ENCODE measurements at regions not wholly inside any gene's neighbourhood (a gene's known extent, or its start where the extent isn't known, plus 50 kb on each side); places are given as distances from the start of the nearest gene placed in this dataset.
"Not testable (repeated sequence)": the region's sequence is repeated elsewhere in the genome, so short reads cannot be mapped to it uniquely, and the experiment has no call there.

DNA sequence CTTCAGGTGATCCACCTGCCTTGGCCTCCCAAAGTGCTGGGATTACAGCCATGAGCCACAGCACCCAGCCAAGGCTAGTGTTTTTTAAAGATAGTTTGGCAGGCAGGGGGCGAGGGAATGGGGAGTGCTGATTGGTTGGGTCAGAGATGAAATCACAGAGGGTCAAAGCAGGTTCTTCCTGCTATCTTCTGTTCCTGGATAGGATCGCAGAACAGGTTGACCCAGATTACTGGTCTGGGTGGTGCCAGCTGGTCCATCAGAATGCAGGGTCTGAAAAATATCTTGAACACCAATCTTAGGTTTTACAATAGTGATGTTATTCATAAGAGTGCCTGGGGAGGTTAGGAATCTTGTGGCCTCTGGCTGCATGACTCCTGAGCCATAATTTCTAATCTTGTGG, 272.2 kb downstream of the CD83 start:
- not testable (repeated sequence) for DNase-seq (ENCODE audit: low spot score)

- no peak for DNase-seq (ENCODE audit: low spot score)
Observed at GRCh38 chr6:14390805-14391204, 273.2 kb downstream of the CD83 start.

DNA sequence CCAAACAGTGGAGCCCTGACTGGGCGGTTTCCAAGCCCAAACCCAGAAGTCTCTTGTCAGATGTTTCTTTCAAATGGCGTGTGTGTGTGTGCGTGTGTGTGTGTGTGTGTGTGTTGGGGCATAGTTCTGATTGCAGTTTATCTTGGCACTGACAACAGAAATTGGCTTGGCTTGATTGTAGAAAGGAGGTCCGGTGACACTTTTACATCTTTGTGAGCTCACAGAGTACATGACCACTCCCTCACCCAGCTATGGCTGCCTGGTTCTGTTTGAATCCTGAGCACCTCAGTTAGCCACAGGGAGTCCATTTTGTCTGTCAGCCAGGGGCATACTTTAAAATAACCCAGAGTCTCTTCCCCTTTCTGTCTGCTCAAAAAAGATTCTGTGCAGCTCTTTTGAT, 276.3 kb downstream of the CD83 start:
- DNase-seq (ENCODE audit: low spot score), result no peak

DNA sequence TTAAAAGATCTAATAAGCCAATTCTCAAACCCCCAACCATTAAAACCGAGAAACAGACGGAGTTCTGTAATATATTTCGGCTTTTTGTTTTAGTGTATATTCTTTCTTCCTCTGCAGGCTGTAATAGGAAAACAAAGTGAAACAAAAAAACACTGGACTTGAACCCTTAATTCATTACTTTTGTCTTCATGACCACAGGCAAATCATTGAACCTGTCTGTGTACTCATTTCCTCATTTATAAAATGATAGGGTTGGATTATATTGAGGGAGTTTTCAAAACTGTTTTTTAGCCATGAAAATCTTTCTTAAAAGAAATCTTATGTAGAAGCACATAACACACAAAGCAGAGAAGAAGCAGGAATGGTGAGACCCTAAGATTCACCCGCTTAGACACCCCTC, 278.8 kb downstream of the CD83 start:
- no peak for DNase-seq (ENCODE audit: low spot score)

GRCh38 chr6:14396826-14397517, 279.4 kb downstream of the CD83 start:
- no peak for DNase-seq (ENCODE audit: low spot score)

GRCh38 chr6:14397518-14397901, 279.9 kb downstream of the CD83 start:
- DNase-seq (ENCODE audit: low spot score), result no peak

- DNase-seq (ENCODE audit: low spot score), result no peak
Observed at GRCh38 chr6:14398953-14399352, 281.4 kb downstream of the CD83 start.

DNA sequence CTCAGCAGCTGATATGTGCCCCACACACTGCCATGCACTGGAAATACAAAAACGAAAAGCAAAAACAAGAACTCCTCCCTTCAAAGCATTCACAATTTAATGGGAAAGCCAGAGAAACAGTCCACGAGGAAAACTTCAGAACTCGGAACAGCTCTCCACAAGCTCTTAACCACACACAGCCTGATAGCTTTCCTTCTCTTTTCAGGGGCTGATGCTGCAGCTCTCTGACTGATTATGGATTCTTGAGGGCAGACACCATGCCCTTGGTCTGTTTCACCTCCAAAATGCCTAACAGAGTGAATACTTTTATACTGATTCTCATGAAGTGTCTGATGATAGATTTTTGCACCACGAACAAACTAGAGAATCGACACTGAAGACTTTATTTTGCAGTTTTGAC, 282.1 kb downstream of the CD83 start:
- no peak for DNase-seq (ENCODE audit: low spot score)

GRCh38 chr6:14401246-14401645, 283.7 kb downstream of the CD83 start:
- no peak for DNase-seq (ENCODE audit: low spot score)

DNA sequence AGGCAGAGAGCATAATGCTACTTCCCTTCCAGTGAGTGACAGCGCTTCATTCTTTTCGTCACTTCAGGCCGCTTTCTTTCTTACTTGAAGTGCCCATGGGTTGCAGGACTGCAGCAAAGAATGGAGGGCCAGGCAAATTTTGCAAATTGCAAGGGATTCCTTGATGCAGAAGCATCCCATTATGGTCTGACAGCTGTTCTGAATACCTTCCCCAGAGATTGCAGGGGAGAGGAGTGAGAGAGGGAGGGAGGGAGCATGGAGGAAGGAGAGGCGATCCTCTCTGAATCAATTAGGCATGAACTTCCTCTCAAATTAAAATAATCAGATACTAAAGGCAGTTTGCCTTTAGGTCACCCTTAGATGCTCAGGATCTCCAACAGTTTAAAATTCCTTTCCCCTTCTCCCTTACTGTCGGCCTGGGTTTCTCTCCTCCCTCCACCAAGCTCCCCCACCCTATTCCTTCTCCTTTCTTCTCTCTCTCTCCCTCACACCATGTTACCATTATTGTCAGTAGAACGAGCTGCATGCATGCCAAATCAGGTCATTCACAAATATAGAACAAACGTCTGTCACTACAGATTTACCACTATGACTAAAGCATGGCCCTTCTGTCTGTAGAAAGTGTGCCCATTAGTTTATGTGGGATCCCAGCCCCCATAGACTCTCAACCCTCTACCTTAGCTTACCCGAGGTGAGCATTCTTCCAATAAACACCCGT, 289.2 kb downstream of the CD83 start:
- no peak for DNase-seq (ENCODE audit: low spot score)

DNA sequence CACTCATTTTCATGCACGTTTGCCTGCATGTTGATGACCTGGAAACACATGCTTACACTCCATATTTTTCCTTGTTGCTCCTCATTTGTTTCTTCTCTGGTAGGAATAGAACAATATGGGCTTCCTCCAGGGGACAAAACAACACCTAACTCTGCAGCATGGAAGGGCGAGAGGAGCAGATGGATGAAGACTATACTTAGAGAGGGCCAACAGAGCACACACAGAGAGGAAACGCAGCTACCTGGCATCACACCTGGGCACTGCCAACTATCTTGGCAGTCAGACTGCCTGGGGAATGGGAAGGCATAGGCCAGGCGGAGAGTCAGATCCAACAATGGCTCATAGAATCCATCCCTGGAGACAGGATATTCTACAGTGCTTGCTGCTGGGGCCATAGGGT, 290.9 kb downstream of the CD83 start:
- DNase-seq (ENCODE audit: low spot score), result no peak

DNA sequence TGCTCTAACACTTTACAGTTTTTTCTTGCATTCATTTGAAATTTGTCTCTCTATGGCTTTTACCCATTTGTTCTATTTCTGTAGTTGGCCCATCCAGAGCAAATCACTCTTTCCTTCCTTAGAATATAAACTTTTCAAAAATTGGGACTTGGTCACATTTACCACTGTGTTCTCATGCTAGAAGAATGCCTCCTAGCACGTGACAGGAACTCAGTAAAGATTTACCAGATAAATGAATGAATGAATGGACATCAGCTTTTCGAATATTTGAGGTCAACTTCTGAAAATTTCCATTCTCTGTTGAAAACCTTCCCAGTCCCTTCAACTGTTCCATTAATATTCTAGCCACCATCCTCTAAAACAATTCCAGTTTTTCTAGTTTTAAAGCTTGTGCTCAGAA, 294.5 kb downstream of the CD83 start:
- no peak for DNase-seq (ENCODE audit: low spot score)

- DNase-seq (ENCODE audit: low spot score), result no peak
Observed at GRCh38 chr6:14415452-14415851, 297.9 kb downstream of the CD83 start.

DNA sequence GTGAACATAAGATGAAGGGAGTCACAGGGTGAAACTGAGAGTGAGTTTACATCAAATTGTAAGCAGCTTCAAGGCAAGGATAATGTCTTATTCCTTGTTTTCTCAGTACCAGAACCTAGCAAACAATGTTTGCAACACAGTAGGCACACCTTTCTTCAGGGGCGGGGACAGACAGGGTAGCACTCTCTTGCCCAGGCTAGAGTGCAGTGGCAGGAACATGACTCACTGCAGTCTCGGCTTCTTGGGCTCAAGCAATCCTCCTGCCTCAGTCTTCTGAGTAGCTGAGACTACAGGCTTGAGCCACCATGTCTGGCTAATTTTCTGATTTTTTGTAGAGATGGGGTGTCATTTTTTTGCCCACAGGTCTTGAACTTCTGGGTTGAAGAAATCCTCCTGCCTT, 299.8 kb downstream of the CD83 start:
- DNase-seq (ENCODE audit: low spot score), result no peak

- DNase-seq (ENCODE audit: low spot score), result not testable (repeated sequence)
Observed at GRCh38 chr6:14419224-14419623, 301.7 kb downstream of the CD83 start.

DNA sequence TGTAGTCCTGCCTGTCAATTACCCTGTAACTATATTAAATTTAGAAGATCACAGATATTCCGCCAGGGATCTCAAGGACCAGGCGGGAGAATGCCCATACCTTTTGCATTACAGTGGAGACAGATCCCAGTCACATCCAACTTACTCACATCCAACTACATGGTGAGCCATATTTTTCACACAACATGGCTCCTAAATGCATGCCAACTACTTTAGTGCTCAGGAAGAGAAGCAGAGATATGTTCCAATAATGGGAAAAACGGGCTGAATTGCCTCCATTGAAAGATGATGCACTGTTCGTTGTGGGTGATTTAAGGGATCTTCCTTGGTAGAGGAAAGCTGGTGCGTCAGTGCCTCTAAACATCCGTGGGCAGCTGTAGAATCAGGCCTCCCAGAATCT, 304.5 kb downstream of the CD83 start:
- no peak for DNase-seq (ENCODE audit: low spot score)

DNA sequence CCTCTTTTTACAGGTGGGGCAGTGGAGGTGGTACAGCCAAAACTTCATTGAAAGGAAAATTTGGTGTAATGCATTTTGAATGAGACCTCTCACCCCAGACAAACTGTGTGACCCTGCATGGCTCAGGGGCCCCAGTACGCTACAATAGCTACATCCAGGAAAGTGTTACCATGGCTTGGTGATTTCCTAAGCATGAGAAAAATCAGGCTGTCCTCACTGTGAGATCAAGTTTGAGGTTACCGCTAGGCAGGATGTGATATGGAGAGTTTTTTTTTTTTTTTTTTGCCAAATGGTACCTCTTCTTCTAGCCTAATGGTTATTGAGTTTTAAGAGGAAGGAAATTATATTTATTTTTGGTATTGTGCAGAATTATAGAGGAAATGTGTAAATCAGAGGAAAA, 305.3 kb downstream of the CD83 start:
- no peak for DNase-seq (ENCODE audit: low spot score)

GRCh38 chr6:14423330-14423729, 305.8 kb downstream of the CD83 start:
- DNase-seq (ENCODE audit: low spot score), result no peak

DNA sequence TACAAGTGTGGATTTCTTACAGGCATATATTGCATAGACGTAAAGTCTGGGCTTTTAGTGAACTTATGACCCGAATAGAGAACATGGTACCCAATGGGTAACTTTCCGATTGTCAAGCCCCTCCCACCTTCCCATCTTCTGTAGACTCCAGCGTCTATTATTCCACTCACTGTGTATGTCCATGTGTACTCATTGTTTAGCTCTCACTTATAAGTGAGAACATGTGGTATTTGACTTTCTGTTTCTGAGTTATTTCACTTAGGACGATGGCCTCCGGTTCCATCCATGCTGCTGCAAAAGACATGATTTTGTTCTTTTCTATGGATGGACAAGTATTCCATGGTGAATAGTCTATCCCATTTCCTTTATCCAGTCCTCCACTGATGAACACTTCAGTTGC, 306.4 kb downstream of the CD83 start:
- no peak for DNase-seq (ENCODE audit: low spot score)

- DNase-seq (ENCODE audit: low spot score), result no peak
Observed at GRCh38 chr6:14425805-14426204, 308.2 kb downstream of the CD83 start.

GRCh38 chr6:14426281-14426680, 308.7 kb downstream of the CD83 start:
- no peak for DNase-seq (ENCODE audit: low spot score)

GRCh38 chr6:14428269-14428668, 310.7 kb downstream of the CD83 start:
- no peak for DNase-seq (ENCODE audit: low spot score)

GRCh38 chr6:14429396-14429795, 311.8 kb downstream of the CD83 start:
- no peak for DNase-seq (ENCODE audit: low spot score)

DNA sequence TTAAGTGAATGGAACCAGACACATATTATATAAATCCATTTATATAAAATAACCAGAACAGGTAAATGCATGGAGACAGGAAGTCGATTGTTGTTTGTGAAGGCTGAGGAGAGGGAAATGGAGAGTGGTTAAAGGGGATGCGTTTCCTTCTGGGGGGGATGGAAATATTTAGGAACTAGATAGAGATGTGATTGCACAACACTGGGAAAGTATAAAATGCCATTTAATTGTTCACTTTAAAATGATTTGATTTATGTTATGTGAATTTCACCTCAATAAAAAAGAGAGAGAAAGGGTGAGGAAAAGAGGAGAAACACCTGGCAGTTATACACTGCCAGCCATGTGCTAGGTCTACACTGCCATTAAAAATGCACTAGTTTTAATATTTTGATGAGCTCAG, 312.6 kb downstream of the CD83 start:
- DNase-seq (ENCODE audit: low spot score), result no peak
